ENCODE measurements at regions not wholly inside any gene's neighbourhood (a gene's known extent, or its start where the extent isn't known, plus 50 kb on each side); places are given as distances from the start of the nearest gene placed in this dataset.

- no peaks in the 10 kb centered on the region for H3K4me1 ChIP-seq (ENCODE audit: control insufficient read depth, insufficient read depth, low read length)
- no peaks in the 10 kb centered on the region for H3K36me3 ChIP-seq (ENCODE audit: control insufficient read depth, insufficient read depth, low read length)
- H3K9me3 ChIP-seq (ENCODE audit: control insufficient read depth, insufficient read depth, low read length) = no peaks in the 10 kb centered on the region
- Mint-ChIP-seq H3K27ac (no peak overlapping the region), H3K4me3 (no peak overlapping the region), H3K36me3 (no peaks in the 10 kb centered on the region), H3K4me1 (no peaks in the 10 kb centered on the region), H3K27me3 (ENCODE audit: low read depth in 2 of 2) (no peaks in the 10 kb centered on the region), H3K9me3 (peaks cover 8 to 11% of the 10 kb centered on the region in 2 donors)
- no peak for DNase-seq
- TF ChIP-seq, protein P1, sequence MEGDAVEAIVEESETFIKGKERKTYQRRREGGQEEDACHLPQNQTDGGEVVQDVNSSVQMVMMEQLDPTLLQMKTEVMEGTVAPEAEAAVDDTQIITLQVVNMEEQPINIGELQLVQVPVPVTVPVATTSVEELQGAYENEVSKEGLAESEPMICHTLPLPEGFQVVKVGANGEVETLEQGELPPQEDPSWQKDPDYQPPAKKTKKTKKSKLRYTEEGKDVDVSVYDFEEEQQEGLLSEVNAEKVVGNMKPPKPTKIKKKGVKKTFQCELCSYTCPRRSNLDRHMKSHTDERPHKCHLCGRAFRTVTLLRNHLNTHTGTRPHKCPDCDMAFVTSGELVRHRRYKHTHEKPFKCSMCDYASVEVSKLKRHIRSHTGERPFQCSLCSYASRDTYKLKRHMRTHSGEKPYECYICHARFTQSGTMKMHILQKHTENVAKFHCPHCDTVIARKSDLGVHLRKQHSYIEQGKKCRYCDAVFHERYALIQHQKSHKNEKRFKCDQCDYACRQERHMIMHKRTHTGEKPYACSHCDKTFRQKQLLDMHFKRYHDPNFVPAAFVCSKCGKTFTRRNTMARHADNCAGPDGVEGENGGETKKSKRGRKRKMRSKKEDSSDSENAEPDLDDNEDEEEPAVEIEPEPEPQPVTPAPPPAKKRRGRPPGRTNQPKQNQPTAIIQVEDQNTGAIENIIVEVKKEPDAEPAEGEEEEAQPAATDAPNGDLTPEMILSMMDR (IDR thresholded peaks at IDR 0.05) = no peak
- no peaks in the 10 kb centered on the region for H3K27me3 ChIP-seq (ENCODE audit: control insufficient read depth, insufficient read depth, low read length)
- ATAC-seq = no peak
- no peak overlapping the region for H3K27ac ChIP-seq (ENCODE audit: low read length)
- WGBS (ENCODE audit: insufficient coverage) = 100% methylated on average over 1 of the region's 1 CpG
- intact Hi-C loops (cut with micrococcal nuclease) = no loop called here
- H3K4me3 ChIP-seq (ENCODE audit: low read length) = no peak overlapping the region
Observed at GRCh38 chr5:111017731-111018130, 53.8 kb upstream of the TSLP start.
